ENCODE measurements at regions not wholly inside any gene's neighbourhood (a gene's known extent, or its start where the extent isn't known, plus 50 kb on each side); places are given as distances from the start of the nearest gene placed in this dataset.

DNA sequence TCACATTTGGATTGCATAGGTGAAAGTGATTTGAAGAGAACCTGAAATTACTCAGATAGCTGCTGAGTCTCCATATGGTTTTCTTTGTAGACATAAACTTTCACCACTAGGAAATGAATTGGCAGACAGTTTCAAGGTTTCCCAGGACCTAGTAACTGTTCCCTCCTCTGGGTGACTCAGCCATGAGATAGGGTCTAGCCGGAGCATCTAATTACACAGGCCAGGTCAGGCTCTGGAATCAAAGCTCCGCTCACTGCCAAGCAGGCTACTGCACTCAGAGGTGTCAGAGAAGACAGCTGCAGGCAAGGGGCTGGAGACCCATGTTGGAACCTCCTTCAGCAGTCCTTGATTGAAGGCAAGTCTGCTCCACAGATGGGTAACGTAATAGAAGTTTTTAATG, 429.2 kb downstream of the TNS1 start:
- no peak for DNase-seq

DNA sequence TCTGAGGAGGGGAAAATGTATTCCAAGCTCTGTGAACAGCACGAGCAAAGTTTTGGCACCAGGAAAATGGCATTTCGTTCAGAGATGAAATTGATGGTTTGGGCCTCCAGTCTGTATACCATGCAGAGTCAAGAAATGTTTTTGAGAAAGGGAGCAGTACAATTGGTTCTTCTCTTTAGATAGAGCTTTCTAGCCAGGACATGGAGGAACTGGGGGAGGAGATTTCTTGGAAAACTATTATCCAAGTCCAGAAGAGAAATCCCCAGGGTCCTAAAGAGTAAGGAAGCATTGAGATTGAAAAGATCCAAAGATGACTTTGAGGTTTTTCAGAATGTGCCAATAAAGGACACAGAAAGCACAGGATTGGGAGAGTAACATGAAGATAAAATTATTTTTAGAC, 432.4 kb downstream of the TNS1 start:
- DNase-seq: no peak

DNA sequence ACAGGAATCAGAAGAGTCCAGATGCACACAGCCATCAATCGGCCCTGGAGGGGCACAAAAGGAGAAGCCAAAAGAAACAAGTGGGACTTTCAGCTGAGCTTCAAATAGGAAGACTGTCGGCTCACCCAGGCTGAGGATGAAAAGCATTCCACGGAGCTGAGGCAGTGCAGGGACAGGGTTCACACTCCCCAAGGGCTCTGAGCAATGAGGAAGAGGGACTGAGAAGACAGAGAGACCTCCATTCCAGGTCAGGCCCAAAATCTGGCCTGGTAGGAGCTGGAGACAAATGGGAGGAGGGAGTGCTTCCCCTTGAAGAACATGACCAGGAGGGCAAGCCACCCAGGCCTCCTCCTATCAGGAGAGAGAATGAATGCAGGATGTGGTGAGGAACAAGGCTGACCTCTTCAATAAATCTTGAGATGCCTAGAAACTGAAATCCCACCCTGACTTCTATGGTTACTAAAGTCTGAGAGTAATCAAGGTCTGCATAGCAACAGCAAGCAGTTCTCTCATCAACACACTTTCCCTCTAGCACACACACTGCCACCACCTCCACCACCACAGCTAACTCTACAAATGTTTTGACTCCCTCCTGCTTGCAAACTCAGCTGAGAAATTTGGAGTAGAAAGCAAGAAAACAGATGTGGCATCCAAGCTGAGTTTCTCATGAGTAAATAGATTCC, 434.4 kb downstream of the TNS1 start:
- no peak for DNase-seq

DNA sequence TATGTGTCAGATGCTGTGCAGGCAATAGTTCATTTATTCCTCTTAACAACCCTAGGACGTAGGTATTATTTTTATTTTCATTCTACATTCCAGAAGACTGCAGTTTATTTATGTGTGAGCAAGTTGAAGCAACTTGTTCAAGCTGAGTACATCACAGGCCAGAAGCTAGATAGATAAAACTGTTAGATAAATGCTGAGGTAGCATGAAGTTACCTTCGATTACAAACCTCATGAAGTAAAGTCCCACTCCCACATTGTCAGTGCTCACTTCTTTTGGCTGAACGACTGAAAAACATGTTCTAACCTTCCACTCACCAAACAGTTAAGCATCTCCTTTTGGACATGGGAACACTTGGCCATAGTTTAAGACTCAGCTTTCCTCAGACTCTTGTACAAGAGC, 439.2 kb downstream of the TNS1 start:
- DNase-seq: no peak

DNA sequence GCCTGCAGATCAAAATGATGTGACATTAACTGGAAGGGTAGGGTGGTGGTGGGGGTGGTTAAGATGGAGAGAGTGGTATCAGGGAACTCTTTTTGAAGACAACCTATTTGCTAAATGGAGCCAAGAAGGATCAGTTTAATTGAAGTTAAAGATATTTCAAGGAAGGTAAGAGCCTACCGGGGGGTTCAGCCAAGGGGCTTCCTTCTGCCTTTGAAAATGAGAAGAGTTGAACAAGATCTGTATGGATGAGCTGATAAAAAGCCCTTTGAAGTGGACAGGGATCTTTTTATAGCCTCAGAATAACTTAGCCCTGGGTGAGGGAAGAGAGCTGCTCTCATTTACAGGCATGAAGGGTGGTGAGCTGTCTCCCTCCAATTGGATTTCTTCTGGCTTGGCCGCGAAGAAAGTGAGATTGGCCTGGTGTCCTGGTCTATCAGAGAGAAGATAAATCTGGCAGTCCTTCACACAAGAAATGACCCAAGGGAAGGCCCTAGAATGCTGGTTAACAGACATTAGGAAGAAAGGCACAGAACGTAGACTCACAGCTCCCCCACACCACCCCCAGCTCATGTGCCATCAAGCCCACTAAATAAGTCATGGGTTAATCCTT, 439.8 kb downstream of the TNS1 start:
- DNase-seq: no peak

DNA sequence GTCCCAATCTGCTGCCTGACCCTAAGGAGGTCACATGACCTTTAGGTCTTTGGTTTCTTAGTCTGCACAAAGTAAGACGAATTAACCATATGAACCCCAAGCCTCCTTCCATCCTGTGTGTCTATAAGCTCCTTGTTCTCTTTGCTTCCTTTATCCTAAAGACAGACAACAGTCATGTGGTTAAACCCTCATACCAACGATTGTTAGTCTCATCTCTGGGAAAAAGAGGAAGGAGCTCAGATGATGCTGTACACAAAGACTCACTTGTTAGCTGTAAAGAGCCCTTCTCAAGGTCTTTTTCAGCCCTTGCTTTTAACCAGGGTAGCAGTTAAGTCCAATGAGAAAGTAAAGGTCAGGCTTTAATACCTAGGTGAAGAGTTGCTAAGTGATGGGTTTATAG, 443.7 kb downstream of the TNS1 start:
- DNase-seq: no peak

DNA sequence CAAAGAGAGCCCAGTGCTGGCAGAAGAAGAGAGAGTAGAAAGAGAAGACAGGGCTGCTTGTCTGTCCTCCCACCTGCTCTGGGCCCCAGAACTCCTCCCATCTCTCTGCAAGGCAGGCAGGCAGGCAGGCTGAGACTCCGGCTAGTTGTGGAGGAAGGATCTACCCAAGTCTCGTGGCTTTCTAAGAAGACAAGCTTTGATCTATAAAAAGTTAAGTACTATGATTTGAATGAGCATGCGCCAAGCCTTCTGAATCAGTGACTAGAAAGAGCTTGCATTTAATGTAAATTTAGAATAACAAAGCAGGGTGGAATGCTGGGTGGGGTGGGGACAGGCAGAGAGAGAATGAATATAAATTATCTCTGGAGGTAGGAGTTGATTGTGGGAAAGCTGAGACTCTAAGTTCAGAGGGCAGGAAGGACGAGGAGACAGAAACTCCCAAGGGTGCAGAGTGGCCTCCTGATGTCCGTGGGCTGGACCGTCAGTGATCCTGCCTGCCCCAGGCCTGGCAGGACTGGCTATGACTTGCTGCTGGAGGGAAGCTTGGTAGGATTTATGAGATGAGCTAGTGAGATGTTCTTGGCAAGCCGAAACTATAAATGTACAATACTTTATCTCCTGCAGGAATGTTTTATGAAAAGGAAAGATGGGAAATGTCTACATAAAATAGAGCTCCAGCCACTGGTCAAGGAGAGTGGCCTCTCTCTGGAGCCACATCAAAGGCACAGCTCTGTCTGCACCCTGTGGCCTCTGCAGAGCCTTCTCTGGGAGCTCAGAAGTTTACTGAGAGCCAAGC, 447.5 kb downstream of the TNS1 start:
- no peak for DNase-seq

DNA sequence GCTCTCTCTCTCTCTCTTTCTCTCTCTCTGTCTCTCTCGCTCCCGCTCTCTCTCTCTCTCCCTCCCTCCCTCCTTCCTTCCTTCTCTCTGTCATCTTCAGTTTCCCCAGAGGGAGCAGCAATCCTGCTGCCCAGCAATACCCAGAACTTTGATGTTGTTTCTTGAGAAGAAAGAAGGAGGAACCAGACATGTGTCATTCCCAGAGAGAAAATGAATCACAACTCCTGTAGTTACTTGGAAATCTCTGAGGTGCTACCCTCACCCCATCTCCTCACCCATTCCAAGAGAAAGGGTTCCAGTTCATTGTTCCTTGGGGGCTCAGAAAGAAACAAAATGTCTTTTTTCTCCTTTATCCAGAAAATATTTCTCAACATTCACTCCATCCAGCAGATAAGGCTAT, 449.1 kb downstream of the TNS1 start:
- DNase-seq: no peak

DNA sequence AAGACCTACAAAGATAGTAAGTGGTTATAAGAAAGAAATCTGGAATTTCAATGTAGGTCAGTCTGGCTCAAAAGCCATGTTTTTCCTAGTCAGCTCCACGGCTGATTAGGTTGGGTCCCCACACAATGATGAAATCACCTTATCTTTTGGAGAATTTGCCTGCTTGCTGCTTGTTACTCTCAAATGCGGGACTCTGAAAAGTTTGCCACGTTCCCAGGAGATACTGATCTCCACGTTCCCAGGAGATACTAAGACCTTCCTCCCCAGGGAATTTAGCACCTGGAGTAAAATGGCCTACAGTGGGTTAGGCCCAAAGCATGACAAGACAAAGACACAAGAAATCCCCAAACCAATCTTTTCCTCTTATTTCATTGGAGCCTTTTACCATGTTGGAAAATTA, 449.6 kb downstream of the TNS1 start:
- no peak for DNase-seq

DNA sequence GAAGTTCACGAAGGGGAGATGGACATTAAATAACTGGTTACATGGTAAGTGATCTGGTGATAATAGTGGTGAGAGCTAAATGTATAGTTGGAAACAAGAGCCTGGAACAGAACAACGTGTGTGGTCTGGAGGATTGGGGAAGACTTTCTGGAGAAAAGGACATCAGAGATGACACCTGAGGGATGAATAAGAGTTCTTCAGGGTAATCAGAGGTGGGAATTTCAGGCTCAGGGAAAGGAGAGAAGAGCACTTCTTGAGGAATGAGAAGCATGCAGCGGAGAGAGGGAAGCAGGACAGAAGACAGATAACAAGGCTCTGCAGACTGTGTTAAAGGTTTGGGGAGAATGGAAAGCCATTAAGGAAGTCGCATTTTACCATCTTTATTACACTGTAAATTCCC, 450.7 kb downstream of the TNS1 start:
- DNase-seq: no peak

DNA sequence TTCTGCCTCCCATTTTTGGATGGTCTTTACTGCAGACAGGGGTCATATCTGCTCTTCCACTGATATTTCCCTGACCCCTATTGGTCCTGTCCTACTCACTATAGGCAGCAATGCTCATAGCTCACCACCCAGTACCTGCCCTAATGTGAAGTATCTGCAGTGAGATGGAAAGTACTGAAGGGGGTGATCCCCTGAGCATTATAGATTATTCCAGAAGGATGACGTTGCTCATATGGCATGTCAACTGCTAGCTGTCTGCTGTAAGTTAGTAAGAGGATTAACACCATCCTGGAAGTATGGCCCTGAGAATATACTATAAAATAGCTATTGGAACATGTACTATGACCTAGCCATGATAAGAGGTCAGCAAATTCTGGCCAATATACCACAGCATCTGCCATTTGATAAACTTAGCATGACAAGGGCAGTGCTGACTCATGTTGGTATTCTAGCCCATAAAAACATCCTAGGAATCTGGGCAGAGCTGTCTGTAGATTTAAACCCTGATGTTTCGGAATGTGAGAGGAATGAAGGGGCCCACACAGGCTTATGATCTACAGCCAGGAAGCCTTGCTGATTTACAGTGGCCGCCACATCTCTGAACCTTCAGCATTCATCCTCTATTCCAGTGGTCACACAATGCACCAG, 451.4 kb downstream of the TNS1 start:
- DNase-seq: no peak

DNA sequence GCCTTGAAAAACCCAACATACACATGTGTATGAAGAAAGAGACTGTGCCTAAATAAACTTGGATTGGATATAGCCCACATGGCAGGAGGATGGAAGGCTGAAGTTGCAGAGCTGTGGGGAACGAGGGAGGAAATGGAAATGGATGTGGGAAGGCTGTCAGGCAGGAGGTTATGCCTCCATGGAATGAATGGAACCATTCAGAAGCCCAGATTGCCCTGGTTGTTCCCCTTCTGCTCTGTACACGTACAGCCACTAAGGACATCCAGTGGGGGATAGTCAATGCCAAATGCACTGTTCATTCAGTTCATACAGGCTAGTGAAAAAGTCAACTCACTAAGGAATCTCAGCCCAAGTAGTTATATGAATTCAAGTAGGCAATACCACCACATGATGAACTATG, 463.7 kb downstream of the TNS1 start:
- DNase-seq: no peak

DNA sequence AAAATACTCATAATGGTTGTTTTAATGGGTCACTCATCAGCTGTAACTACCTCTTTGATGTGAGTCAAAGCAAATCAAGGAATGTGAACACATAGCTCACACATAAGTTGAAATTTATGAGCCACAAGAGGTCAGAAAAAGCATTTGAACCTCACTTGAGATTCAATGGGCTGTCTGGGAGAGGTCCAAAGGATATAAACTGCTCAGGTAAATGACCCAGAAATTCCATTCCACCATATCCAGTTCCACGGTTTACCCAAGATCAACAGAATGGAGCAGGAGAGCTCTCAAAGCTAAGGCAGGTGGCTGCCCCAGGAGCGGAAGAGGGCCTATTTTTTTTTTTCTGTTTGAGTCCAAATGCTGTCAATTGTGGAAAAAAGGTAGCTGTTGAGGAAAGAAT, 464.1 kb downstream of the TNS1 start:
- DNase-seq: no peak

DNA sequence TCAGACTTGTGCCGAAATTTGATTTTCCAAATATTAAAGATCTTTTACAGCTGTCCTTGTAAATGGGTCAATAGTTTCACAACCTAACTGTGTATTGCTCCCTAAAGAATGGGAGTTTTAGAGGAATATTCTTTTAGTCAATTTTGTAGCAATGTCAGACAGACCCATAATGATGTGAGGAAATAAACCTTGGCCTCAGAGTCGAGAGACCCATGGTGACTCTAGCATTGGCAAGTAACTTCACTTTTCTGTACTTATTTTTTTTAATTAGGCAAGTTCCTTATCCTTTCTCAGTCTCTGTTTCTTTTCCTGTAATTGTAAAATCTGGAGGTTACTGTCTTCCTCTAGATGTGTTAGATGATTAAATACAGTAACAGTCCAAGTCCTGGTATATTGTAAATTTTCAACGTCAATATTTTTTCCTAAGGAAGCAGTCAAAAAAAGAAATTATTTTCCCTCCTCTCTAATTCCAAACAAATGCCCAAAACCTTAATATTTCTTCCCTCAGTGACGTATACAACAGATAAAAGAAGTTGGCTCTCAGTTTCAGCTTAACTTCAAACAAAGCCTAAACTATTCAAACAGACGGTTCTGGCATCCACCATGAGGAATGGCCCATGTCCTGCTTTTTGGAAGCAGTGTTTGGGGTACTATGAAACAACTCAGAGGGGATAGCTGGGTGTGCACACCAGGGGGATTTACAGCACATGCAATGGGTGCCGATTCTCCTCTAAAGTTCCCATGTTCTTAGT, 466.7 kb downstream of the TNS1 start:
- DNase-seq: no peak

DNA sequence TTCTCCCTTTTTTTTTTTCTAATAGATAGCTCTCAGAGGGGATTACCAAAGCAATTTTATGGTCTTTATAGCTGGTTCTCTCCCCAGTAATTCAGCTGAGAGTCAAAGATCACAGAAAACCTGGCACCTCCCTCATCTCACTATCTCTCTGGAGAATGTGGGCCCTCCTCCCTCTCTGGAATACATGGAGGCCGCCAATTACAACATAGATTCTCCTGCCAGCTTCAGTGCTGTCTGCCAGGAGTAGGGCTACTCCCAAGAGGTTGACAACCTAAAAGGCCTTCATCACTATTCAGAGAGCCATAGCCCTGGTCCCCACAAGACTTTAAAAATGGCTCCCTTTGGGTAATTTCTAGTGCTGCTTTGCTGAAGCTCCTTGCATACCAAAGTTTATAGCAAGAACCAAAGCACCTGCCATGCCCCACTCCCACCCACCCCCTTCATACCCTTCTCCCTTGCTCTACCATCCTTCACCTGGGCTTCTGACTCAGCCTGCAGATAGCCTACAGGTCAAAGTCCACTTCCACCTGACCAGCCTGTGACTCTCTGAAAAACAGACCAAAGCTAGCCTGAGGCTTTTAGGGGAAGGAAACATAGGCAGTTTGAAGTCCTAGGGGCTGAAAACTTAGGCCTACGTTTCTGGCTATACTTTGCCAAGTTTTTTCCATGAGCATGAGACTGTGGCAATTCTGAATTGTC, 472.3 kb downstream of the TNS1 start:
- no peak for DNase-seq

DNA sequence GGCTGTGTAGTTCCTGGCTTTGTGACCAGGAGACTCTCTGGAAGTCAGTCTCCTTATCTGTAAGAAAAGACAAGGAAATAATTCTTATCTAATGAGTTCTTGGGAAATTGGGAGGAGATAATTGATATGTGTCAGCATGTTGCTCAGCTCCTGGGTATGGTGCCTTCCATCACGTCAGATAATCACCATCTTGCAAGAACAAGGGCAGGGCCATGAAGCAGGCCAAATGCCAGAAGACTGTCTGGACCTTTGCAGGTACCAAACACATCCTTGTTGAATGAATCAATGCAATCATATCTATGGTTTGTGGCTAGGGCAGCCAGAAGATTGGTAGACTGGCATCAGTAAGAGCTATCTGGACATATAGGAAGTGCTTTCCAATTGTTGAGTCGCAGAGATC, 473.5 kb downstream of the TNS1 start:
- no peak for DNase-seq

DNA sequence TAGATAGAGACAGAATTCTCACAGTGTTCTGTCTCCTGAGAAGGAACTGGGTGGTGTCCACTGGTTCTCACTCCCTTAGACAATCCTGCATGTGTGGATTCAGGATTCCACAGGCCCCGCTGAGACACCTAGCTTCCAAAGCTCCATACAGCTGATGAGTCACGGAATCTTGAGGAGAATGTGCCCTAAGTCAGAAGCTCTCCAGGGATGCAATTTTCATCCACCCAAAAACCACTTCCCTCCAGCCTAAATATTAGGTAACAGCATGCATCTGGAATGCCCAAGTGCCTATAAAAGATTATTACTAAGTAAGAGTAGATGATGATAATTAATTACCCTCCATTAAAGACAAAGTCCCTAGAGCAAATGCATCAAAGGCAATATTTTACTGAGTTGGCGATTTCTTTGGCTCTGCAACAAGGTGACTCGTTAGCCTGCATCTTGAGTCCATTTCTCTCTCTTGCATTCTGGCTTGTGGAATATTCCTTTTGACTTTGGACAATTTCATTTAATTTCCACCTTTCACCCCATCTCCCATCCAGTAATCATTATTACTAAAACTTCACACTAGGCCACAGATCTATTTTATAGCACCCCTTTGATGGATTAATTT, 475.1 kb downstream of the TNS1 start:
- no peak for DNase-seq

DNA sequence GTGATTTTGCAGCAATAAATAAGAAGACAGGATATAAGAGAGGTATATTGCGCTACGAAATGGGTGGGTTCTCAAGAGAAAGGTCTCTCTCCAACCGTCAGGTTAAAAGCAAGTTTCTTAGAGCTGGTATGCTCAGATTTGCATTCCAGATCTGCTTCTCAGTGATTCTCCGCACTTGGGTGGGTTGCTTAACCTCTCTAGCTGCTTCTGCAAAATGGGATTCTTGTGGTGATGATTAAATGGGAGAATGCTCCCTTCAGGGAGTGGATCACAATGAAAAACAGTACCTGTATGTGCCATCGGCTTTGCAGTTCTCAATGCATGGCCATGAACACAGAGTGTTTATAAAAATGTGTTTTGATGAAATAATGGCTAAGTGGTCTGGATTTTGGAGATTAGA, 477.7 kb downstream of the TNS1 start:
- DNase-seq: no peak

DNA sequence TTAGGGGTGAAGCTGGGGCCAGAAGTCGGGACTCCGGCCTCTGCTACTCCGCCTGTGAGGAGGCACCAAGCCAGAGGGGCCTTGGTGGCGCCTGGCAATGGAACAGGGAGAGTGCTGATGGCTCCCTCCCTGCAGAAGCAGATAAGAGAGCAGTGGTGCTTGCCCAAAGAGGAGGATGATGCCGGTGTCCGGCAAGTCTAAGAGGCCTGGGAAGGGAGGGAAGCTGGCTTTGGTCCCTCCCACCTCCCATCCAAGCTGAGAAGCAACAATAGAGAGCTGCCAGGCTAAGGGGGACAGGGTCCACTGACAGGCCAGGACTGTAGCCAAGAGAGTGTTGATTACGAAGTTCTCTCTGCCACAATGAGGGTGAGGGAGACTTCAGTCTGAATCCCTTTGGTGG, 479.5 kb downstream of the TNS1 start:
- DNase-seq: no peak

DNA sequence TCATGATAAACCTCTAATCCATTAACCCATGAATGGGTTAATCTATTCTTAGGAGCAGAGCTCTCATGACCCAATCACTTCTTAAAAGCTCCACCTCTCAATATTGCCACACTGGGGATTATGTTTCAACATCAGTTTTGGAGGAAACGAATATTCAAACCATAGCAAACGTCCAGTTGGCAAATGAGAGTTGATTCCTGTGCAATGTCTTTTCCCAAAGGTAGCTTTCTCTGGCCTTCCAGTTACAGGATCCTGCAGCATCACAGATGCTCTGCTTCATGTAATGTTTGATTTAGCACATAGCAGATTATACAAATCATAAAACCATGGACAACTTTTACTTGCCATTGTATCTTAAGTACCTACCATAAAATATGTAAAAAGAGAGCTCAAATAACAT, 481.0 kb downstream of the TNS1 start:
- DNase-seq: no peak

DNA sequence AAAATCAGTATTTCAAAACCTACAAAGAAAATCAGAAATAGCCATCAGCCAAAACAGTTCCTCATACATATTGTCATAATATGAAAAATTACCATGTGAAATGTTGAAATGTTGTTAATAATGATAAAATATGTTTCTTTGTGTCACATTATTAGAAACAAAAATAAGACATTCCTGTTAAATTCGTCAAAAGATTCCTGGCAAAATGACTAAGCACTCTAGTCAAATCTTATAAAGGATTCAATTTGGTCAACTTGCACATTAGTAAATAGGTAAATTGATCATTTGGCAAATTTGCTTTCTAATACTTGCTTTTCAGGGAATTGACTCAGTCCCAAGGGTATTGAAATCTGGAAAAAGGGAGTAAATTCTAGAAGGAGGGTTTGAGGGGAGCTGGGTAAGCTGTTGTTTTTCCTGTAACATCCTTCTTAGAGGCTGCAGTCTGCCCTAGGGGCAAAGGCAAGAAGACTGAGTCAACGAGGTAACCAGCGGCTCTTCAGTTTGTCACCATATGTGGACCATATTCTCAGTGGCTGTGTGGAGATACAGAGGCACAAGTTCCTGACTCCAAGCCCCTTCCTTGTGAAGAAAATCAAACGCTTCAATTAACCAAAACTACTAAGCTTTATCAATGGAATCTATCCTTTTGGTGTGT, 482.3 kb downstream of the TNS1 start:
- no peak for DNase-seq

DNA sequence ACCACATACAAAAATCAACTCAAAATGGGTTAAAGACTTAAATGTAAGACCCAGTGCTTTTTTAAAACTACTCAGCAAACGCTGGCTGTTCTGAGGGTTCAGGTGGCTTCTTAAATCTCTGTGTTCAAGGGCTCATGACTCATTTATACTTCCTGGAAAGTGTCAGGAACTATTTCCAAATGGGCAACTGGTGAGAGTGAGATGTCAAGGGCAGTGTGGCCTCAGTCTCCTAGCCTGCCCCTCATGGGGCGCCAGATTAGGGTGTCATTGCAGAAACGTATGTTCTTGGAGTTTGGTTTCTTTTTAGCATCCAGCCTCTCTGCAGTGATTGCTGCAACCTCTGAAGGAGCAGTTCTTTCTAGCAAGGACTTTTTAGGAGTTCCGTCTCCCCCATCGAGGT, 485.4 kb downstream of the TNS1 start:
- DNase-seq: no peak

All from activated CD4-positive, alpha-beta T cell treated with anti-CD3 and anti-CD28 coated beads, Interleukin-10, Interleukin-2, amounts not matched to agents 100 ng/mL and 50 ng/mL, durations not matched to agents 16 hours and 8 hours (primary cell).